HG02973 (cell line): ENCODE measurements at regions not wholly inside any gene's neighbourhood (a gene's known extent, or its start where the extent isn't known, plus 50 kb on each side); places are given as distances from the start of the nearest gene placed in this dataset.

Source experiments
- ATAC-seq: cut with Tn5 transposase; IDR thresholded peaks from one replicate; pipeline ENCODE4 v1.9.1; 2021; ENCODE audit warnings: moderate library complexity; ENCODE audit not compliant: unreplicated experiment

DNA sequence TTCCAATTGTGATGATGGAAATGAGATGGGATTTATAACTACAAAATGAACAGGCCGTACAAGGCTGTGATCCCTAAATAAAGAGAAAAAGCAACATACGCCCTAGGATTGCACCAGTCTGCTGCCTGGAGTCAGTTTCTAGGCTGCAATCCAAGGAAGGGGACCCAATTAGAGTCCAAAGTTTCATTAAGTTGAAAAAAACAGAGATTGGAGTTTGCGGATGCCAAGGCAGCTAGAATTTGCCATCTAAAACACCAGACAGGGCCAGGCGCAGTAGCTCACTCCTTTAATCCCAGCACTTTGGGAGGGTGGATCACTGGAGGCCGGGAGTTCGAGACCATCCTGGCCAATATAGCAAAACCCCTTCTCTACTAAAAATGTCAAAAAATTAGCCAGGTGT lies 661.0 kb downstream of the RPS29 start:
- ATAC-seq: no peak

DNA sequence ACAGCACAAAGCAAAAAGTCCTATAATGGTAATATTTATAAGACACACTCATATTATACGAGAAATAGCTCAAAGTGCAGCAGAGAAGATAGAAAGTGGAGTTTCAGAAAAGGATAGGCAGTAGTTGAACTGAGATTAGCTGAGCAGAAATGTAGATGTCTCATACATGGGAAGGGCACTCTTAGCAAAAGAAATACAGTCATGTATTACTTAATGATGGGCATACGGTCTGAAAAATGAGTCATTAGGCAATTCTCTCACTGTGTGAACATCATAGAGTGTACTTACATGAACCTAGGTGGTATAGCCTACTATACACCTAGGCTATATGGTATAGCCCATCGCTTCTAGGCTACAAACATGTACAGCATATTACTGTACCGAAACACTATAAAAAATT lies 671.3 kb downstream of the RPS29 start:
- no peak for ATAC-seq

DNA sequence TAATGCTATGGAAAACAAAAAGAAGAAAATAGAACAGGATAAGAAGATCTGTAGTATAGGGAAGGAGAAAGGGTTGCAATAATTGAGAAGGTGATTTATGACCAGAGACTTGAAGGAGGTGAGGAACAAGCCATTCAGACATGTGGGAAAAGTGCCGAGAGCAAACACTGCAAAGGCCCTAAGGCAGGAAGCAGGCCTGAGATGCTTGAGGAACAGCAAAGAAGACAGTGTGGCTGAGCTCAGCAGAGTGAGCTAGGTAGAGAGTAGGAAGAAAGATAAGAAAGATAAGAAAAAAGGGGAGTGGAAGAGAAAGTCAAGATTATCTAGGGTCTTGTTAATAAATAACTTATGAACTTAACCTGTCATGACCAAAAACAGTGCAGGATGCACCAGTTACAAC lies 671.8 kb downstream of the RPS29 start:
- no peak for ATAC-seq

DNA sequence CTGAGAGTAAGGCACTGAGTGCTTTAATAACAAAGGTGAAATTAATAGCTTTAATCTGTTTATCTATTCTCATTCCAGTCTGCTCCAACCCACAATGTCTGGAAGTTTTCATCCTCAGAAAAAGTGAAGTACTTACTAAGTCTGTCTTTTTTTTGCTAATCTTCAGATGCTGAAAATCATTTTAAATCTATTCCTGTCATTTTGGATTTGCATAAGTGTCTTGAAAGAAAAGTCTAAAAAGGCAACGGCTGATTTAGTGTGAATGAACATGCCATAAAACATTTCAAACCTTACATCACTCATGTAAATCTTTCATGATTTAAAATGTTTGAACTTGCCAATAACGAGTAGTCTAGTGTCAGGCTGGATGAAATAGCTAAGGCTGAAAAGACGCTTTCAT lies 685.6 kb downstream of the RPS29 start:
- no peak for ATAC-seq

DNA sequence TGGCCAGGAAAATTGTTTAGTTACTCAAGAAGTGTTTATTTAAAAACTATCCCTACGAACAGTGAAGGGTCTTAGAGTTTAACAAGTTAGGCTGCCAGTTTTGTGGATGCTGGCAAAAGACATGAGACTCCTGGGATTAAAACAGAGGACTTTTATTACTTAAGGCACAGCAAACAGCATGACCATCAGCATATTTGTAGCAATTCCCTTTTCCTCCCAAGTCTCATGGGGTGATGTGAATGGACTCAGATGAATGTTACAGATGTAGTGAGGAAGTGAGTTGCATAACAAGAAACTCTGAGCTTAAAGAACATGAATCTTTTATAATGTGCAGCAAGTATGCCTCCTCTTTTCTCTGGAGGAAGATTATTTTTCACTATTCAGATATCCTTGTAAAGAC lies 695.8 kb downstream of the RPS29 start:
- no peak for ATAC-seq

DNA sequence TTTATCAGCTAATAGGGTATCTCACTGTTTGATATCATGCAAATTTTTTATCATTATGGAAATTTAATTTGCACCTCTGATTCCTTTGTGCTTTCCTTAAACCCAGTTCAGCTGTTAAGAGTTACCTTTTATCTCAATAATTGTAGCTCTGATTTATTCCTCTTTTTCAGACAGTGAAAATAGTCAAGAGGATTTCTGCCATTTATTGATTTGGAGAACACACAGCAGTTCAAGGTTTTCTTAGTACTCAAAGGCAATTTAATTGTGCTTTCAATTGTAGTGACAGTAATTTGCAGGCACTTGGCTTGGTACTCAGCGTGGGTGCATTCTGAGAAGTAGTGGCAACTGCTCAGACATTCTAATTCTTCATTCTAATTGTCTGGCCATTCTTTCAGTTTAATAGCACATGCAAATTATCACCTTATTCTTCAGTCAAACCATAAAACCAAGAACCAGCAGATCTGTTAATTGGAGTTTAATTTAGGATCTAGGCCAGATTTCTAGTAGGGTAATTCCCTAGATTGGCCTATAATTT lies 709.3 kb downstream of the RPS29 start:
- ATAC-seq: no peak

DNA sequence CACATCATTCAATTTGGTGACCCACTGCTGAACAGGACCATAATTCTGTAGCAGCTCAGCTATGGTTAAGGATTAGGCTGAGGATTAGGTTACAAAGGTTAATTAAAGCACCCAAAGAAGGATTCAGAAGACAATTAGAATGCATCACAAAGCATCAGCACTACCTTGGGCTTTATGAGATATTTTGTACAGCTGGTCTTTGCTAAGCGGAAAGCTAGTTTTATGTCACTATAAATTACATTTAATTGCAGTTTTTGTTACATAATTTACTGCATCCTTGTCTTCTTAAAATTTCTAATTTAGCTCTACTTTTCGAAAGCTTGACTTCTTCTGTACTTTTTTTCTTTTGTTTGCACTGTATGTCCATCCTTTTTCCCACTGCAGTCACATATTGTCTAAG lies 711.5 kb downstream of the RPS29 start:
- ATAC-seq: no peak

DNA sequence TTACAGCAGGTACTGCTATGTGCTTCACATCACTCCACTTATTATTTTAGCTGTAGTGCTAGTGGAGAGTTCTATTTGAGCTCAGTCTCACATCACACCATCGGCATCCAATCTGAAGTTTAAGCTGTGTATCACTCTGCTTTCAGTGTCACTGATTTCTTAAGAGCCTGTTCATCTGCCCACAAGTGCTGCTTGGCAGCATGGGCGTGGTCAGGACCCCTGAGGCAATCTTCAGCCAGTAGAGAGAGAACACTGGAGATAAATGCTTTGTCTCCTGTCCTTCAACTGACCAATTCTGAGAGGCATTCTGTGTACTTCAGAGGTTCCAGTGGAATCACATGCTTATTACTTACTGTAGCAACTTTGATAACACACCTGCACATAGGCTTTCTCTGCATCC lies 728.8 kb downstream of the RPS29 start:
- no peak for ATAC-seq

DNA sequence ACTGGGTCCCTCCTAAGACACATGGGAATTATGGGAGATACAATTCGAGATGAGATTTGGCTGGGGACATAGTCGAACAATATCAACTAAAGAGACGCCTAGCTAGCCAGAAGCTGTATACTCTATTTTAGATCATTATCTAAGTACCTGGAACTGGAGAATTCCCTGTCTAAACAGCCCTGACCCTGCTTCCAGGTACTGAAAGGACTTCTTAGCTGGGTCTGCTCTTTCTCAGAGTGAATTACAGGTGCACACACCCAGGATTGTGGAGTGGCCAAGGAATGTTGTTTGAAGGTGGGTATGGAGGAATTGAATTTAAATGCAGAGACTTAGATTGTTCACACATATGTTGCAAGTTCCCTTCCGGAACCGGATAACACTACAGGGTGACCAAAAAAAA lies 733.0 kb downstream of the RPS29 start:
- no peak for ATAC-seq

DNA sequence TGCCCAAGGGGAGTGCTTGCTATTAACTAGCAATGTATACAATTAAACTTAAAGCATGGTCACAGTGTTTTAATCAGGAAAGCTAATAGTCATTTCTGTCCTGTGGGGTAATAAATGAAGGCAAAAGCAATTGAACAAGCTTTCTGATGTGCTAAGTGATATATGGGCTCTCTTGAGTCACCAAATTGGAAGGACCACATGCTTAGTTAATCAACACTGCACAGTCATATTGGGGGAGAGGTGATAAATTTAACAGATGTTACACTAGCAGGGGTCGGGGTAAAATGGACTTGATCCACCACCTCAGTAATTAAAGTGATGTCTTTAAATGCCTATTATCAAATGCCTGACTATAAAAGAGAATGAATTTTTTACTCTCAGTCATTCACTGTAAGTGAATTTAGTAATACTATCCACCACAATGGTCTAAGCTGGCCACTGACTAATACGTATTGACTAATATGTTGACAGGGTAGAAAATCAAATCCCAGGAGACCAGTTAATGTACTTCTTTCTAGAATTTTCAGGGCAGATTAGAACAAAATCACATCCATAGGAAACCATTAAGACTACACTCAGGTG lies 736.3 kb downstream of the RPS29 start:
- ATAC-seq: no peak

DNA sequence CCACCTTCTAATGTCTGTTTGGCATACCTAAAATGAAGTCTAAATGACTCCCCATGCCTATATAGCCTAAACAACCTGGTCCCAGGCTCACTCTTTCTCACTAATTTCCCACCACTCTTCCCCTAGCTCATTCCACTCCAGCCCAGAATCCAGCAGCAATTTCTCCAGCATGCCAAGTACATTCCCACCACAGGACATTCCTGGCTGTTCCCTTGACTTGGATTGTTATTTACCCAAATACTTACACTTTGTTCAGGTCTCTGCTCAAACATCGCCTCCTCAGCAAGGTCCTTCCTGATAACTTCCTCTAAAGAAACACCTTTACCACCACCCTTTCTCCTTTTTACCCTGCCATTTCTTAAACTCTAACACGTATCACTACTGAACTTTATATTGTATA lies 743.4 kb downstream of the RPS29 start:
- ATAC-seq: no peak

DNA sequence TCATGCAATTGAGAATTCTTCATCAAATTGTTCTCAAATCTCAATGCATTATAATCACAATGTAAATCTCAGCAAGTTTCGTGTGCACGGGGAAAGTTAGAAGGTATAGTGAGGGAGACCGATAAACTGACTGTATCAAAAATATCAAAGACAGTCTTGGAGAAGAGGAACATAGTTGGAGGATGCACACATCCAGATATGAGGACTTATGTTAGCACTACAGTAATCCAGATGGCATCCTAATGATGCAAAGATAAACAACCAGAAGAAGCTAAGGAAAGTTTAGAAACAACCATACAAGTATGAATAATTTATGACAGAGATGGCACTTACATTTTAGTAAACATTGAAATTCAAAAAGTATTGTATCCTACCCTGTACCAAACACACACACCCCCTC lies 760.1 kb downstream of the RPS29 start:
- no peak for ATAC-seq

DNA sequence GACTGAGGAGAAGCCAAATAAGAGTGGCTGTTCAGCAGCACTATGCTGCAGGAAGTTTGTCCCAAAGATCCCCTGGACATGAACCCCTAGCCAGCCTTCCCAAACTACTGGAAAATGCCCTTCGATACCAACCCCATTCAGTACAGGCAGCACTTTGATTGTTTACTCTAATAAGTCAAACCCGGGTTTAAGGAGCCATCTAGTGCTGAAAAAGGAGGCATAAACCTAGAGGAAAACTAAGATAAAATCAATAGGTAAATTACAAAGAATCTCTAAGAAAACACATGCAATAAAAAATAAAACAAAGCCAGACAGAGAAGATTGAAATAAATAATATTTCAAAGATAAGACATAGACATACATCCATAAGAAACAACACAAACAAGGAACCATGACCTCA lies 771.6 kb downstream of the RPS29 start:
- no peak for ATAC-seq

DNA sequence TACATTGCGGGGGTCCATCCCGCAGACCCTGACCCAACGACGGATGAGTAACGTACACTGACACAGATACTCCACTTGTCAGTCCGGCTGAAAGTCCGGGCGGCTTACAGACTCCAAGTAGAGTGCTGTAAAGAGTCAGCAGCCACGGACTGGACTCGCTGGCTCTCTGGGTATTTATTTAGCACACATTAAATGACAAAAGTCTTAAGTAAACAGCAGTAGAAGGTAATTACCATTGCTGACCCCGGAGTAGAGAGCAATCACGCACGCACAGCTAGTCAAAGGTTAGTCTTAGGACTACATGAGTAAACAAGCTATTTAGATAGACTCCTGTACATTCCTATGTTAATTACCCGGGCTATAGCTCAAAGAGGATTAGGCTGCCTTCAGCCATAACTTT lies 780.9 kb downstream of the RPS29 start:
- ATAC-seq: no peak

DNA sequence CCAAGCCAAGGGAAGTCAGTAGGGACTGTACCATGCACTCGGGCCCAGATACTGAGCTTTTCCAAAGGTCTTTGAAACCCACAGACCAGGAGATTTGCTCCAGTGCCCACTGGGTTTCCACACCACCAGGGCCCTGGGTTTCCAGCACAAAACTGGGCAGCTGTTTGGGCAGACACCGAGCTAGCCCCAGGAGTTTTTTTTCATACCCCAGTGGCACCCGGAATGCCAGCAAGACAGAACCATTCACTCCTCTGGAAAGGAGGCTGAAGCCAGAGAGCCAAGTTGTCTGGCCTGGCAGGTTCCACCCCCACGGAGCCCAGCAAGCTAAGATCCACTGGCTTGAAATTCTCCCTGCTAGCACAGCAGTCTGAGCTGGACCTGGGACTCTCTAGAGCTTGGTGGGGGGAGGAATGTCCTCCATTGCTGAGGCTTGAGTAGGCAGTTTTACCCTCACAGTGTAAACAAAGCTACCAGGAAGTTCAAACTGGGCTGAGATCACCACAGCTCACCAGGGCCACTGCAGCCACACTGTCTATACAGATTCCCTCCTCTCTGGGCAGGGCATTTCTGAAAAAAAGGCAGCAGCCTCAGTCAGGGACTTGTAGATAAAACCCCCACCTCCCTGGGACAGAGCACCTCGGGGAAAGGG lies 793.7 kb downstream of the RPS29 start:
- ATAC-seq: no peak

DNA sequence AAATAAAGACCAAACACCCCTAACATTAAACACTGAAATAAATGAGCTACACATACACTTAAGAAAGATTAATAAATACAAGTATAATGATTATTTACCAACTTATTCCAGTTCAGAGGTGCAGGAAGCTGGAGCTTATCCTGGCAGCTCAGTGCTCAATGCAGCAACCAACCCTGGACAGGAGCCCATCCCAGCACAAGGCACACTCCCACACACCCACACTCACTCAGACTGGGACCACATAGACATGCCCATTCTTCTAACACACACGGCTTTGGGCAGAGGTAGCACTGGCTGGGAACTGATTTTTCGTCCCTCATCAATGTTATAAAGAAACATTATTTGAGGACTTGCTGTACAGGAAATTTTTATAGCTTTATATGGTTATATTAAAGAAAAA lies 797.4 kb downstream of the RPS29 start:
- no peak for ATAC-seq

DNA sequence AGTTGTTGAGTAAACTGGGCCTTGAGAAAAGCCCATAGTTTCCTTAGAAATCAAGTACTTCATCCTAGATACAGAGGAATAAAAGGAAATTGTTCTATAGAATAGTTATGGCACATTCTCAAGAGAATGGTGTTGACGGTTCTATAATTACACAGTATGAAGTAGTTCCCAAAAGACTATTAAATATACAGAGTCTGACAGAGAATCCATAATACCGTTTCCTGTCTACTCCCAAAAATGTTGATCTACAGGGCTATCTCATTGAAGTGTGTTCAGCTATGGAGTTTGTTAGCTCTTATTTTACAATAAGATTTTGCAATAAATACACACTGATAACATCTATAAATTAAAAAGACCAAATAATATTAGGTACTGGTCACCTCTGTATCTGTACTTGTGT lies 799.7 kb downstream of the RPS29 start:
- ATAC-seq: no peak

DNA sequence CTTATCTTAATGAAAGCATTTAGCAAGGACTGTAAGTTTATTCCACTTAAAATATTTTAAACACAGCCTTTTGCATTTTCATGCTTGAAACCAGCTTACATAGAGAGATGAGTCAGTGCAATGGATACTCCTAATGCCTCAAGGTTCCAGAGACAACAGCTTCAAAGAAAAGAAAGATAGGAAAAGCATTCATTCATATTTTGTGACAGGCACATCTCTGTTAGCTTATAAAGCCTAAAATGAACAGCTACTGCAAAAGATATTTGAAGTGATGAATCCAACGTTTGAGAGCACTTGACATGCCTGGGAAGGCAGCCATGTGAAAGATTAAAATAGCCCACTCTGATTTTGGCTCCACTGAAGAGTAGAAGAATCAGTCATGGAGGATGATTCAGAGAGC lies 814.5 kb downstream of the RPS29 start:
- no peak for ATAC-seq

DNA sequence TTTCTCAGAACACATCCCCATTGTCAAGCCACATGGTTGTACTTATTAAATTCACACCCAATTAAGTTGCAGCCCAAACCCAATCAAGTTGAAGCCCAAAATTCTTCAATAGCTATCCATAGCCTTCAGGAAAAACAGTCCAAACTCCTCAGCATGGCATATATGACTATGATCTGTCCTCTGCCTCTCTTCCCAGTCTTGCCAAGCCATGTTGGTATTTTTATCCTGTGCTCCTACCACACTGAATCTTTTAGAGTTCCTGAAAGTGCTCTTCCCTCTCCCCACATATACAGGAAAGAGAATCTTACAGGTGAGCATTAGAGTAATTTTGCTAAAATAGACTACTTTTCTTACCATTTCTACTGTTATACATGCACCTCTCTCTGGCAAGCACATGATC lies 834.9 kb downstream of the RPS29 start:
- no peak for ATAC-seq

DNA sequence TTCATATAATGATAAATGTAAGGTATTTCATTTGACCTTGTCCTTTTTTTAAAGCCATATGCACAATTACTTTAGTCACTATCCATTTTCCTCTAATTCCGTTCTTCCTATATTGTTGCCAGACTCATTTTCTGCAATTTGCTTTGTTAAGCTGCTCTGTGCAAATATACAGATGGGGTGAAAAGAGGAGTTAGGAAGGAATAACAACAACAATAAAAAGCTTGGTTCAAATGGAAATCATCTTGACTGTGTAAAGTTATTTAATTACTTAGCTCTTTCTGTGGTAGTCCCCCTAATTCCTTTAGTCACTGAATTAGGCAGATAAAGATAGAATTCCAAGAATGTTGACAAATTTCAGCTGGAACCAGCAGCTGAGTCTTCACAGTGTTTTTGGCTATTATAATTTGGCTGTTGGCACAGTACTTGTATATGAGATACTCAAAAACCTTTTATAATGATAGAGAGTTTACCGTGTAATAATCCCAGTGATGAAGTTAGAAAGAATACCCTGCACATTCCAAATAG lies 838.0 kb downstream of the RPS29 start:
- ATAC-seq: no peak

DNA sequence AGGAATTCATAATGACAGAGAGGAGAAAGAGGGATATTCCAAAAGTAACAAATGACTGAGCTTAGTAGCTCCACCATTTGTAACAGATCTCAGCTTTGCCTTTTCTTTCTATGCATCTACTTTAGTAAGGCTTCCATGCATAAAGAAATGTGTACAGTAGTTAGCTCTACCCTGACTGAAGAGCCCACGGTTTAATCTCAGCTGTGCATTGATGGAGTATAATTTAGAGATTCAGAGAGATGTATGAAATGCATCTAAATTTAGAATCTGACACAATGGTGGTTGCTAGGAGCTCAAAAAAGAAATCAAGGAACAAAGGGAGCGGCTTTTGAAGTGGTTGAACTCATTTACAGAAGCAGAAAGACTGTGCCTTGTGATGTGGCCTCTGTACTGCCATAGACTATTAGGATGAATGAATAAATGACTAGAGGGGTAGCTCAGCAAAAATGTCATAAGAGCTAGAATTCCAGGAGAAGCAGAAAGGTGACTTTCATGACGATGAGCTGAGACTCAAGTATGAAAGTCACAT lies 838.6 kb downstream of the RPS29 start:
- no peak for ATAC-seq

DNA sequence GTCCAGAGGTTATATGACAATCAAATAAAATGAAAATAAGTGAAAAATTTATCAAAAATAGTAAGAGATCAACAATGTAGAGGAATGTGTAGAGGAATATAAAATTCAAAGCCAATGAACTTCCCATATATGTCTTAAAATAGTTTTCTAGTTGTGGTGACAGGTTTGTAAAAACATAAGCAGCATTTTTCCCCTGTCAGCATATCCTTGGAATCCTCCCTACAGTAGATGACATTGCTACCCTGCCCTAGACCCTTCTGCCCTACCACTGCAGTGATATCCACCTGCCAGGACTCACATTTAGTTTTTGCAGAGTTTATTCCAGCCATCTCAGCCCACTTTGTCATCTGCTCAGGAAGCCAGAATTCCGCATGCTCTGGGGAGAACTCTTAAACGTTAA lies 842.0 kb downstream of the RPS29 start:
- ATAC-seq: no peak
